NCI-H345 treated with DMSO at 0.1 percent for 48 hours (cell line): ENCODE measurements at regions not wholly inside any gene's neighbourhood (a gene's known extent, or its start where the extent isn't known, plus 50 kb on each side); places are given as distances from the start of the nearest gene placed in this dataset.

Experiments
- DNase-seq: peaks from one replicate; lab custom pipeline; 2025; ENCODE audit not compliant: unreplicated experiment; lab: John Stamatoyannopoulos, UW

DNA sequence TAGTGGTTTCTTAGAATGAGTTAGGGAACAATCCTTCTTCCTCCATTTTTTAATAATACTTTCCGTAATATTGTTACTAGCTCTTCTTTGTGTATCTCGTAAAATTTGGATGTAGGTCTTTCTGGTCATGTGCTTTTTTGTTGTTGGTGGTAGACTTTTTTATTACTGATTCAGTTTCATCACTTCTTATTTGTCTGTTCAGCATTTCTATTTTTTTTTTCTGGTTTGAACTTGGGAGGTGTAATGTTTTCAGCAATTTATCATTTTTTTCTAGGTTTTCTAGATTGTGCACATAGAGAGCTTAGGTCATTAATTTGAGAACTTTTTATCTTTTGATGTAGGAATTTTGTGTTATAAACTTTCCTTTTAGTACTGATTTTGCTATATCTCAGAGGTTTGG, 1299.9 kb downstream of the FSCB start:
- no peak for DNase-seq

DNA sequence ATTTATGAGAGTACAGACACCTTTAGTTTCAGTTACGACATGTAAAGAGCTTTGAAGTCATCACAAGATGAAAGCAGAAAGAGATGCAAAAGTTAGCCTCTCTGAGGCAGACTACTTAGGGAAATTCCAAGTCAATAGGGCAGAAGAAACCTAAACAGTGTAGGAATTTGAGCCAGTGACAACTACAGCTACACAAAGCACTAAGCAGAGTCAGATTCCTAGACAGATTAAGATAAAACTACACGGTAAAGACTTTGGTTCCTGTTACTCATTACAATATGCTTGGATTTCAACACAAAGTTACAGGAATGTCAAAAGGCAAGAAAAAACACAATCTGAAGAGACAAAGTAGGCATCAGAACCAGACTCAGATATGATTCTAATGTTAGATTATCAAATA, 1302.3 kb downstream of the FSCB start:
- DNase-seq, result no peak

DNA sequence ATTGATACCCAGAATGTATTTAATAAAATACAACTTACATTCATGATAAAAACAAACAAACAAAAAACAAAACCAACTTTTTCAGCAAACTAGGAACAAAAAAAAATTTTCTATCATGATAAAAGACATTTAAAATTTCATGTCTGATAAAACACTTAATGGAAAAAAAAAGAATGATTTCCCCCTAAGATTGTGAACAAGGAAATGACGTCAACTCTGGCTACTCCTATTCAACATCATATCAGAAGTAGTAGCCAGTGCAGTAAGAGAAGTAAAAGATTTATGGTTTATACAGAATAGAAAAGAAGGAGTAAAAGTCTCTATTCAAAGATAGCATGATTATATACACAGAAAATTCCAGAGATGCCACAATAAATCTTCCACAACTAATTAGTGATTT, 1306.6 kb downstream of the FSCB start:
- DNase-seq, result no peak

DNA sequence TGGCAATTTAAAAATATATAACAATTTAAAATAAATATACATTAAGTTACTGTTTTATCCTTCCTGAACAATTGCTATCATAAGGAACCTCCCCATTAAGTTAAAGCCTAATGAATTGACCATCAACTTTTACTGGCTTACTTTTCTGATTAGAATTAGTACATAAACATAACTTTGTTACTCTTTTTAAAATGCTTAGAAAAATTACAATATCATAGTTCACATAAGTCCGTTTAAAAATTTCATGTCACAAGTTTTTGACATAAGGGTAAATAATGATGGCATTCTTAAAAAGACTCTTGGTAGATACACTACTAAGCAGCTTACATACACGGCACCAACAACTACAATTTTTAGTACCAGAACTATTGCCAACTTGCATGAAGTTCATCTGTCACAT, 1308.6 kb downstream of the FSCB start:
- DNase-seq, result no peak

DNA sequence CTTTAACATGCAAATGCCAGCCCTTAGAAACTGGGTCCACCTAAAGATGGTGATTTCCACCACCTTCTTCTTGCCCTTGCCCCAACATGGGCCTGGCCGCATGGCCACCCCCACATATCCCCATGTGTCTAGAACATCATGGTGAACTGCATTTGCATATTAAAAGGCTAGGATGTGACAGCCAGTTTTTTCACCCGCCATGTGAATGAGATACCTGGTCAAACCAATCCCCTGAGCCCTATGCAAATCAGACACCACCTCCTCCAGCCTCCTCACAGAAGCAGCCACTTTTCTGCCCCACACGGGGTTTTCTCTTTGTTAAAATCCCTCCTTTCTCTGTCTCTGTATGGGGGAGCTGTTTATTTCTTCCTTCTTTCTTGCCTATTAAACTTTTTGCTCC, 1322.5 kb downstream of the FSCB start:
- no peak for DNase-seq

DNA sequence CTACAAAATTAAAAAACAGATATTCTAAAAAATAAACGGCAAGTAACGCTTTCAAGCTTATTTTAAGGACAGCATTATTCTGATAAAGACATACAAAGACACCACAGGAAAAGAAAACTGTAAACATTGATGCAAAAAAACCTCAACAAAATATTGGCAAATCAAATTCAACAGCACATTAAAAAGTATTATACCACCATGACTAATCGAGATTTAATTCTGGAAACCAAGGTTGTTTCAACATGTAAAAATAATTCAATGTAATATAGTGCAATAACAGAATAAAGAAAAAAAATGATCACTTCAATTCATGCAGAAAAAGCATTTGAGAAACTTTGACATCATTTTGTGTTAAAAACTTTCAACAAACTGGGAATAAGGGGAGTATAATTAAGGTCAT, 1323.2 kb downstream of the FSCB start:
- DNase-seq, result no peak

DNA sequence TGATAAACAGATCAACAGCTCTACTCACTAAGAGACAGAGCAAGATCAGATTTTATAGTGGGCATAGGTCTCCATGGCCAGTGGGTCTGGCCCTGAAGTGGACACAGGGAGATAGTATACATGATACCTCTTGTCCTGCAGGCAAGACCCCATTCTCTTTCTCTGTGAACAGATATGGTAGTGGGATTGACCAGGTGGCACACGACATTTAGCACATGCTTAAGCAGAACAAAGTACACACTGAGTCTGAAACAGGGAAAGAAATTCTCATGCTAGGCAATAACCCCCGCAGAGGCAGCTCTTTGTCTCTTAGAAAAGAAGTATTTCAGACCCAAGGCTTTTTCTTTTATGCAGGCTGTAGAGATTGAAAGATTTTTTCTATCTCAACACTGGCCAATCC, 1331.2 kb downstream of the FSCB start:
- DNase-seq, result no peak

DNA sequence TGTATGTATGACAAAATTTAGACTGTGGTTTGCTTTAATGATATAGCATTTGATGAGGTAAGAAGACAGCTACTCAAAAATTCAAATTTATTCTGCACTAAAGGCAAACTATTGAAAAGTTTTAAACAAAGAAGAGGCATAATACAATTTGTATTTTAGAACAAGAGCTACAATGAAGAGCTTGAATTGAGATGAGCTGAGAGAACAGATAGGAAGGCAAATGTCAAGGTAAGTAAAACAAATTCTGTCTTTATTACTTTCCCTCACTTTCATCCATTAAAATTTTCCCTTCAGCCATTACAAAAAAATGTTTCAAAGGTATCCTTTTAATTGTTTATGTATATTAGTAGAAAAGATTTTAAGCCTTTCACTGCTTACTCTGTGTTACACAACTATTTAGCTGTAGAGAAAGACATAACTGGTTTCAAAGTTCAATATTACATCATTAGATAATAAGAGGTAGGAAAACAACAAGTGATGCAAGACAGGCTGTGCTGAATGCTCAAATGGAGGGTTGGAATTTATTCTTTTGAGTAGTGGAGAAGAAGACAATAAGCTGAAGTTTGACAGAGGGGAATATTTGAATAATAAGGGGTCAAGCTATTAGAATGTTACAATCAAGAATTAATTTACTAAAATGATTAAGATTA, 1334.1 kb downstream of the FSCB start:
- DNase-seq, result no peak

DNA sequence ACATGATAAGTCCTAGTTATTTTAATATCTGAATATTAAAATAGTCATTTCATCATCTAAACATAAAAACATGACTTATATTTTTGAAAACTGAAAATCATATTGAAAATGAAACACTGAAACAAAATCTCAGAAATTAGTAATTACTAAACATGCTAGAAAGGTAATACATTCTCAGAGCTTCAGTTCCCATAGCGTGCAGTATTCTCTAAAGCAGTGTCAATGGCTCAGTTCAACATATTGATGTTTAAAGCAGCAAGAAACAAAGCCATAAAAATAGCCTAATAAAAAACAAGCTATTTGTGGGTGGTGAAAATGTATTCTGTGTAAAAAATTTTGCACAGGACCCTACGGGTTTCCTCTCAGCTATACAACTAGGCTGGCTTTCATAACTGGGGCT, 1337.4 kb downstream of the FSCB start:
- DNase-seq, result no peak

DNA sequence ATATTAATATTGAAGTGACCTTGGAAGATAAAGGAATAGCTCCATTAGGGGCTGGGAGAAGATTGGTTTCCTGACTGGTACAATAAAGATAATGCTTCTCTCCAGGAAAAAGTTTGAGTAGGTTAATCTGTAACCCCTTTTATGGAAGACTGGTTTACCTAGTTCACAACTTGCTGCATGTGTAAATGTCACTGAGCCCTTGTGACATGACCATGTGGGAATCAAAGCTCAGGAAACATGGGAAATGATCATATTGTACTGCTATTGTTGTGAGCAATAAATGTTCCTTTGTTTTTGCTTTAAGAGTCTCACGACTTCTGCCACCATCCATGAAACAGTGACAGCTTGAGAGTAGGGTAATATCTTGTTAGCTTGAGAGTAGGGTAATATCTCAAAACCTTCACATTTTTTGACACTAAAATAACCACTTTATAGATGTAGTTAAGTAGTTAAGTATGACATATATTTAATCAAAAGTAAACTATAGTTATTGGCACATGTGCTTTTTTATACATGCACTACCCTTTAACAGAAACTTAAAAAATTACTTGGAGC, 1338.6 kb downstream of the FSCB start:
- DNase-seq, result no peak

DNA sequence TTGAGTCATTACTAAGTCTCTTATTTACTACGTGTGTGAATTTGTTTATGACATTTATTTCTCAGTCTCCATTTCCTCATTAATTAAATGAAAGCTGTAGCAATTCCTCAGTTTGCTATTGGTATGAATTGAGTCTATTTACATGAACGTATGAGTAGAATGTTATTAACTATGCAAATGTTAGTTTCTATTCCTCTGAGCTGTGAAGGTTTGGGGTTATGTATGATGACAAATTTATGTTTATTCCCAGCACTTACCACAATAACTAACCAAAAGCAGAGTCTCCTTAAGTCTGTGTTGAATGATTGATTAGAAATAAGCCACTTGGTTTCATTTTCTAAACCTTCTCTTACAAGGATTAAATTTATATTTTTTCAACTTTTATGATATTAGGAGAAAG, 1340.9 kb downstream of the FSCB start:
- DNase-seq, result no peak

DNA sequence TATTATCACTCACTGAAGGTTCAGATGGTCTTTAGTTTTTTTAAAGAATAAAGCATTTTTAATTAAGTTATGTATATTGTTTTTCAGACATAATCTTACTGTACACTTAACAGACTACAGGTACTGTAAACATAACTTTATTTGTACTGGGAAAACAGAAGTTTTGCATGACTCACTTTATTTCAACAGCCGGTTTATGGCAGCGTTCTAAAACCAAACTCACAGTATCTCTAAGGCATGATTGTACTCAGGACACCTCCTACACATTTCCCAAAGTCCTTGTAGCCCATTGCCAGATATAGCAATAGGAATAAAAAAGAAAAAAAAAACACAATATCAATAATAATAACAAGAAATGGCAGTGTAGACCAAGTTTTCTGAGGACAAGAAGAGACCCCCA, 1341.4 kb downstream of the FSCB start:
- no peak for DNase-seq

DNA sequence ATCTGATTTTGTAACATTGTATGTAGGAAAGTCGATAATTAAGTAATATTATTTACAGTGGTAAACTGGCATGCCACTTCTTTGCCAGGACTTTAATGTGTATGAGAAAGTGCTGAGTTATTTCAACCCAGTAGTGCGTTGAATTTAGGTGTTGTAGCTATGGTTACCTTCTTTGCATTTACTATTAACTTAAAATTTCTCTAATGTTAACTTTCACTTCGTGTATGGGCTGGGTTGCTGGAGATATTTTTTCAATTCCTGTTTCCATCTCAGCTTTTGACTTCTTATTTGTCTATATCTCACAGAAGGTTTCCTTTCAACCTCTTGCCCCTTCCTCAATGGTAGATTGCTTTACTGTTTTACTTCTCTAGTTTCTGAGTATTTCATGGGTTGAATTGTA, 1345.6 kb downstream of the FSCB start:
- DNase-seq, result no peak

DNA sequence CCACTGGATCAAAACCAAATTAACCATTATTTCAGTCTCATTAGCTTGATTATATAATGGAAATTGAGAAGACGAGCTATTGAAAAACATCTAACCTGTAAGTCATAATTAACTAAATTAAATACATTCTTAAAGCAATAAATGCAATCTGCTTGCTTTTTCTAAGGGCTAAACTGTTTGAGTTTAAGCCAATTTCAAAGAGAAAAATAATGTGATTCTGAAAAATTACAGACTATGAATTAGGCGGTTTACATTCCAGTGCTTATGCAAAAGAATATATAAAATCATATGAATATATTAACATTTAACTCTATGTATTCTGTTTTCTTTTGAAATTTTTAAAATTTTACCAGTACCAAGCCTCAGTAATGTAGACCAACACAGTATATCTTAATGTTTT, 1349.4 kb downstream of the FSCB start:
- no peak for DNase-seq

DNA sequence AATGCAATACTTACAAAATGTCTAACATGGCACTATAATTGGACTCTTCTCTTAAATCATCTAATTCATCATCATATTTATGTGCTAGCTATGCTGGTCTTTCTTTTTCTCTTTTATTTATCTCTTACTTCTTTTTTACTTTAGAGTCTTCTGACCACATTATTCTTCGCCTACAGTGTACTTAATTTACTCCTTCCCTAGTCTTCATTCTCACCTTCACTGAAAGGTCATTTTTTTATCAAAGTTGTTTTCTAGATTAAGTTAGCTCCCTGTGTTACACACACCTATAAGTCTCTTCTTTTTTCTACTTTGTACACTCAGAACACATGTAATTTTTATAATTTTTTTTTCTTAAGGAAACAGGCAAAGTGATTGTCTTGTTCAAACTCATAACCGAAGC, 1351.2 kb downstream of the FSCB start:
- DNase-seq, result no peak

DNA sequence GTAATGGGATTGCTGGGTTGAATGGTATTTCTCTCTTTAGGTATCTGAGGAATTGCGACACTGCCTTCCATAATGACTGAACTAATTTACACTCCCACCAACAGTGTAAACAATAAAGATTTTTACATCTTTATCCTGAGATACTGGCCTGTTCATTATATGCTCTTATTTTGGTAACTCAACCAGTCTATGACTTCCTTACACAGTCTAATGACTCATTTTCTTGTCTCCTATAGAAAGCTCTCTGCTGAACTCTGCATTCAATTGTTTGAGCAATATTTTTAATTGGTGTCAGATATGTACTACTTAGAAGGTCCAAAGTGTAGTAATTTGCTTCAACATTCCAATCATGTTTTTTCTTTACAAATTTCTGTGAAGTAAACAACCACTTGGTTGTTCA, 1351.8 kb downstream of the FSCB start:
- DNase-seq, result no peak

DNA sequence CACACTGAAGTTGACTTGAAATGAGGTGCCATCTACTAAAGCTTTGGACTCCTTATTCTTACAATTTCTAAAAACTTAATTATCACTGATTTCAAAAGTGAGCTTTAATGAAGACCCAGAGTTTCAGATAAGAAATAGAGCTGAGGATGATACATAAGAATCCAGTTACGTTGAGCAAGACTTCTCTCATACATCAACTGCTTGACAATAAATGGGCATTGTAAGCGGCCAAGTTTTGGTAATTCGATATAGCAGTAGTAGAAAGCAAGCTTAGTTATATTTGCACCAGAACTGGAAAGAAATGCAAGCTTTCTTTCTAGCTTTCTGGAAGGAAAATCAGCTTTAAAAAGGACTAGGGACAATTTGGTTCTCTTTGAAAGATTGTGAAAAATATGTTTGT, 1359.6 kb downstream of the FSCB start:
- no peak for DNase-seq

DNA sequence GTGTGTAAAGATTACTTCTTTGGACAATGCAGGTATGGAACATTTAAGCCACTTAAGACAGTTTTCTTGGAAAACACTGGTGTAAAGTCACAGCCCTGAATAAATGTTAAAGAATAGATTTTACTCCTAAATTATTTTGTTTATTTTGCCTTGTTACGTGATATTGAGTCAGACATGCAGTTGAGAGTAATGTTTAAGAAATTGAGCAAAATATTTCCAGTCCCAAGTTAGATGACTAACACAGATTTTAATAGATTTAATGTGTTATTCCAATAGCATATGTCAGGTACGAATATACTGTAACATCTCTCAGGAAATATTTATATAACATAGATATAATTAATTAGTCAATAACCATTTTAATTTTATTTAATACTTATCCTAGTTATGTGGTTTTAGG, 1361.7 kb downstream of the FSCB start:
- DNase-seq, result no peak

DNA sequence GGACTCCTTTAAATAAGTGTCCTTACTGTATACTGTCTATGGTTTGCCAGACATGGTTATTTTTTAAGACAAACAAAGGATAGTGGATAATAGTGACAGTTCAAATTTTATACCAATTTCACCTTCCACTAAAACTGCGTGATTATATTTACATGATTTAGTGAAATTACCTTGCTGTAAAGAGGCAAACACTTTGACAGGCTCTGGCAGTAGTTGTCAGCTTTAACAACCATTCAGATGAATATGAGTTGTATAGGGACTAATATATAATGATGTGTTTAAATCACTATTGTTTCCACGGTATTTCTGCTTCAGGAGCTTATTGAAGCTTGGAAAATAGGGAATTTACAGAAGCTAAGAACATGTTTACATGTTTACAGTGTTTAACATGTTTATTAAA, 1364.0 kb downstream of the FSCB start:
- no peak for DNase-seq

DNA sequence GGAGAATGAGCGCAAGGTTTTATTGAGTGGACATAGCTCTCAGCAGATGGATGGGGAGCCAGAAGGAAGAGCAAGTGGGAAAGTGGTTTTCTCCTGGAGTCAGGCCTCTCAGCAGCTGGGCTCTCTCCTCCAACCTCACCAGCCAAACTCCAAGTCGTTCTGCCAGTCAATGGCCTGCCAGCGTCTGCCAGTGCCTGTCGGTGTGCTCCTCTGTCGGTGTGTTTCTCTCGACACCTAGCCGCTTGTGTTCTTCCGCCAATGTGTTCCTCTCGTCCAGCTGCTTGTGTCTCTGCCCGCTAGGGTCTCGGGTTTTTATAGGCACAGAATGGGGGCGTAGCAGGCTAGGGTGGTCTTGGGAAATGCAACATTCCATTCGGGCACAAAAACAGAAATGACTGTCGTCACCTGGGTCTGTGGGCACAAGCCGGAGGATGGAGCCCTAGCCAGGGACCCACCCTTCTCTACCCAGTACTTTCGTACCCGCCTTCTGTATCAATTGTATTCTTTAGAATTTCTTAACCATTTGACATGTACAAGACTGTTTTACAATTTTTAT, 1365.4 kb downstream of the FSCB start:
- no peak for DNase-seq

DNA sequence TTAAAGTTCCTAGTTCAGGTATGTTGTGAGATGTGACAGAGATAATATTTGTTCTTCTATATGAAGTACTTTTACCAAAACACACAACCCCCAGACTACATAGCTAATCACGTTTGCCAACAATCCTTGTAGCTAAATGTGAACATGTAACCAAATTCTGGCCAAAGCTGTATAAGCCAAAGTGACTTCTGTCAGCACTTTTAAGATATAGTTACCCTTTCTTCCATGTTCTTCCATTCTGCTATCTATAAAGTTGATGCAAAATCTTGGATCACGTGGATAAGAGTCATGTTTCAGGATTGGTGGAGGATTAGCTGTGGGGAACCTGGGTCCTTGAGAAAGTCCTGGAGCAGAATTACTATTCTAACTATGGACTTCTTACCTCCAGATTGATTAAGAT, 1366.6 kb downstream of the FSCB start:
- no peak for DNase-seq

DNA sequence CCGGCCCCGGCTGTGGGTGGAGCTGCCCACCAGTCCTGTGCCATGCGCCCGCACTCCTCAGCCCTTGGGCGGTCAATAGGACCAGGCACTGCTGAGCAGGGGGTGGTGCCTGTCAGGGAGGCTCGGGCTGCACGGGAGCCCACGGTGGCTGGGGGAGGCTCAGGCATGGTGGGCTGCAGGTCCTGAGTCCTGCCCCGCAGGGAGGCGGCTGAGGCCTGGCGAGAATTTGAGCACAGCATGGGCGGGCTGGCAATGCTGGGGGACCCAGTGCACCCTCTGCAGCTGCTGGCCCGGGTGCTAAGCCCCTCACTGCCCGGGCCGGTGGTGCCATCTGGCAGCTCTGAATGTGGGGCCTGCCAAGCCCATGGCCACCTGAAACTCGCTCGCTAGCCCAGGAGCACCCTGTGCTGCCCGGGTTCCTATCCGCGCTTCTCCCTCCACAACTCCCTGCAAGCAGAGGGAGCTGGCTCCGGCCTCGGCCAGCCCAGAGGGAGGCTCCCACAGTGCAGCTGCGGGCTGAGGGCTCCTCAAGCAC, 1371.1 kb downstream of the FSCB start:
- DNase-seq, result no peak

DNA sequence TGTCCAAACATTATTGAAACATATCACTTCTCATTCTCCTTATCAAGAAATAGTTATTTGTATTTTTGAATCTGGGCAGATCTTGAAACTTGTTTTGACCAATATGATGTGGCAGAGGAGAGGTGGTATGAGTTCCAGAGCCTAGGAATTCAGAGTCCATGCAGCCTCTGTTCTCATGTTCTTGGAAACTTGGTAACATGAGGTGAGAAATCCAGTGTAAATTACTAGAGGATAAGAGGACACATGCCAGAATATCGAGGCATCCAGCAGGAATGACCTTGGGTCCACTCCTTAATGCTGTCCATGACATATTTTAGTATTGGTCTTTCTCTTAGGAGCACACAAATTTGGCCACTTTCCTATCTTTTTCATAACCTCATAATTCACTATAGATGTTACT, 1374.6 kb downstream of the FSCB start:
- no peak for DNase-seq
